ENCODE measurements at regions not wholly inside any gene's neighbourhood (a gene's known extent, or its start where the extent isn't known, plus 50 kb on each side); places are given as distances from the start of the nearest gene placed in this dataset.

- ChIA-PET POLR2A (no interaction called here), CTCF (ENCODE audit: low intra/inter-chr PET ratio, low total read pairs) (no interaction called here)
- intact Hi-C loops (cut with micrococcal nuclease; ENCODE audit: unreplicated experiment) = no loop called here
- Histone ChIP-seq H3K4me1 (ENCODE audit: insufficient read depth, low read length) (no peaks in the 10 kb centered on the region), H3K9me3 (ENCODE audit: low read length) (no peaks in the 10 kb centered on the region), H3K9ac (ENCODE audit: insufficient read depth, low read depth, low read length) (no peak overlapping the region), H3K36me3 (replicated peaks in 1 of 2; ENCODE audit: control insufficient read depth in 1 of 2, insufficient read depth in 2 of 2, low read length in 2 of 2) (no peaks in the 10 kb centered on the region), H4K20me1 (ENCODE audit: insufficient read depth, low read length) (no peaks in the 10 kb centered on the region), H2AFZ (ENCODE audit: low read length) (no peak overlapping the region), H3K27me3 (ENCODE audit: control insufficient read depth in 1 of 2, insufficient read depth in 2 of 2, low read length in 2 of 2) (no peaks in the 10 kb centered on the region; a peak in 1 of 5 replicates), H3K4me3 (replicated peaks in 1 of 3; ENCODE audit: insufficient read depth in 1 of 3, low read depth in 2 of 3, low read length in 3 of 3) (no peak overlapping the region), H3K4me2 (ENCODE audit: low read depth, low read length) (no peak overlapping the region), H3K79me2 (ENCODE audit: insufficient read depth, low read length) (no peaks in the 10 kb centered on the region), H3K27ac (ENCODE audit: extremely low read length, insufficient read depth, low read length) (no peak overlapping the region)
- ATAC-seq (no peak), DNase-seq (ENCODE audit: low spot score) (no peak), FAIRE-seq (no peak)
- no TSS peak for BruUV-seq (replicated peaks)
- in situ Hi-C loops (cut with HindIII; ENCODE audit: extremely low pct_ligation_motif_present, low pct_unique_long_range_greater_than_20kb) = no loop called here
- WGBS (ENCODE audit: low lambda C conversion rate) = 33% methylated on average over 8 of the region's 8 CpGs
- TF ChIP-seq CHCHD3 (CRISPR knock-in tag; IDR thresholded peaks at IDR 0.05) (no peak), ZBTB44 (CRISPR knock-in tag; IDR thresholded peaks at IDR 0.05) (no peak), RFXANK (CRISPR knock-in tag; IDR thresholded peaks at IDR 0.05) (no peak), ZFP36 (IDR thresholded peaks at IDR 0.05; ENCODE audit: borderline replicate concordance, low read depth, low read length, partially characterized antibody) (no peak), TBP (CRISPR knock-in tag; IDR thresholded peaks at IDR 0.05) (no peak), ZNF207 (IDR thresholded peaks at IDR 0.05; ENCODE audit: borderline replicate concordance) (no peak), SRF (IDR thresholded peaks at IDR 0.05; ENCODE audit: low read depth, low read length) (no peak), ZNF552 (CRISPR knock-in tag; IDR thresholded peaks at IDR 0.05; ENCODE audit: borderline replicate concordance) (no peak), FOXP1 (IDR thresholded peaks at IDR 0.05) (no peak), FOXP1 (CRISPR knock-in tag; IDR thresholded peaks at IDR 0.05) (no peak), ZBTB34 (CRISPR knock-in tag; IDR thresholded peaks at IDR 0.05) (no peak), ZNF687 (CRISPR knock-in tag; IDR thresholded peaks at IDR 0.05) (no peak), FOXK2 (IDR thresholded peaks at IDR 0.05) (no peak)
Observed at GRCh38 chr9:108182270-108182669, 673.5 kb downstream of the ACTL7B start.

All from HepG2 (cell line).